ENCODE measurements at regions not wholly inside any gene's neighbourhood (a gene's known extent, or its start where the extent isn't known, plus 50 kb on each side); places are given as distances from the start of the nearest gene placed in this dataset.
"Not testable (repeated sequence)": the region's sequence is repeated elsewhere in the genome, so short reads cannot be mapped to it uniquely, and the experiment has no call there.

DNA sequence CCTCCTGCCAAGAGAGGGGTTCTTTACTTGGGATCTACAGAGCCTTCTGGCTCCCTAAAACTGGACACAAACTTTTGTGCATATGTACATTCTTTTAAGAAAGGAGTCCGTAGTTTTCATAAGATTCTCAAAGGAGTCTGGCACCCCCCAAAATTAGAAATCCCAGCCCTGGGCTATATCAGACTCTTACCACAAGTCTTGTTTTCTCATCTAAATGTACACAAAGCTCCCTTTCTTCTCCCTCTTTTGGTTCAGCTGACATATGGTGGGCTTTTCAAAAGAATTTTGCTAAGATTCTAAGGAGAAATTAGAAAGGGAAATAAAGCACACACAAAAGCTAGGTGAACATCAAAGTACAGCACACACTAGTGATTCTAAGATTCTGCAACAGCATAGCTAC lies 114.4 kb downstream of the ENC1 start:
- DNase-seq (no peak), ATAC-seq (no peak)
- no peak overlapping the region for H3K27ac Mint-ChIP-seq
- H3K9me3 Mint-ChIP-seq = peaks cover 0 to 37% (median 16%) of the 10 kb centered on the region in 9 donors
- peaks cover 0 to 18% (median 5%) of the 10 kb centered on the region in 3 donors for H3K36me3 Mint-ChIP-seq
- no peak overlapping the region for H3K4me3 Mint-ChIP-seq
- POLR2A ChIA-PET = no interaction called here
- H3K27me3 Mint-ChIP-seq = peaks cover 0 to 4% (median 3%) of the 10 kb centered on the region in 5 donors
- H3K4me1 Mint-ChIP-seq = no peaks in the 10 kb centered on the region

DNA sequence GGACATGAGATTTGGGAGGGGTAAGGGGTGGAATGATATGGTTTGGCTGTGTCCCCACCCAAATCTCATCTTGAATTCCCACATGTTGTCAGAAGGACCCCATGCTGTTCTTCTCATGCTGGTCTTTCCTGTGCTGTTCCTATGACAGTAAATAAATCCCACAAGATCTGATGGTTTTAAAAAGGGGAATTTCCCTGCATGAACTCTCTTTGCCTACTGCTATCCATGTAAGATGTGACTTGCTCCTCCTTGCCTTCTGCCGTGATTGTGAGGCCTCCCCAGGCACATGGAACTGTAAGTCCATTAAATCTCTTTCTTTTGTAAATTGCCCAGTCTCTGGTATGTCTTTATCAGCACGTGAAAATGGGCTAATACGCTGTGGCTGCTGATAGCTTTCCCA lies 115.8 kb downstream of the ENC1 start:
- POLR2A ChIA-PET, H3K27ac Mint-ChIP-seq, H3K27me3 Mint-ChIP-seq, ATAC-seq, DNase-seq, H3K4me3 Mint-ChIP-seq, H3K4me1 Mint-ChIP-seq: not testable (repeated sequence)
- peaks cover 0 to 18% (median 5%) of the 10 kb centered on the region in 3 donors for H3K36me3 Mint-ChIP-seq
- peaks cover 0 to 37% (median 16%) of the 10 kb centered on the region in 9 donors for H3K9me3 Mint-ChIP-seq

DNA sequence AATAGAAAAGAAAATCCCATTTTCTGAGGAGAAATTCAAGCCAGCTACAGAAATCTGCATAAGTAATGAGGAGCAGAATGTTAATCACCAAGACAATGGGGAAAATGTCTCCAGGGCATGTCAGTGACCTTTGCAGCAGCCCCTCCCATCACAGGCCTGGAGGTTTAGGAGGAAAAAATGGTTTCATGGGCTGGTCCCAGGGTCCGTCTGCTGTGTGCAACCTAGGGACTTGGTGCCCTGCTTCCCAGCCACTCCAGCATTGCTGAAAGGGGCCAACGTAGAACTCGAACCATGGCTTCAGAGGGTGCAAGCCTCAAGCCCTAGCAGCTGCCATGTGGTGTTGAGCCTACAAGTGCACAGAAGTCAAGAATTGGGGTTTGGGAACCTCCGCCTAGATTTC lies 116.8 kb downstream of the ENC1 start:
- ATAC-seq, H3K27me3 Mint-ChIP-seq, H3K4me1 Mint-ChIP-seq, DNase-seq, POLR2A ChIA-PET, H3K4me3 Mint-ChIP-seq, H3K27ac Mint-ChIP-seq: not testable (repeated sequence)
- H3K36me3 Mint-ChIP-seq = peaks cover 0 to 18% (median 5%) of the 10 kb centered on the region in 3 donors
- peaks cover 0 to 37% (median 16%) of the 10 kb centered on the region in 9 donors for H3K9me3 Mint-ChIP-seq

DNA sequence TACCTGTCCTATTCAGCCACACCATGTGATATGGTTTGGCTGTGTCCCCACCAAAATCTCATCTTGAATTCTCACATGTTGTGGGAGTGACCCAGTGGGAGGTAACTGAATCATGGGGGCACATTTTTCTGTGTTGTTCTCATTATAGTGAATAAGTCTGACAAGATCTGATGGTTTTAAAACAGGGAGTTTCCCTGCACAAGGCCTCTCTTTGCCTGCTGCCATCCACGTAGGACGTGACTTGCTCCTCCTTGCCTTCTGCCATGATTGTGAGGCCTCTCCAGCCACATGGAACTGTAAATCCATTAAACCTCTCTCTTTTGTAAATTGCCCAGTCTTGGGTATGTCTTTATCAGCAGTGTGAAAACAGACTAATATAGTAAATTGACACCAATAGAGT lies 117.7 kb downstream of the ENC1 start:
- Mint-ChIP-seq H3K9me3 (peaks cover 0 to 37% (median 16%) of the 10 kb centered on the region in 9 donors), H3K36me3 (peaks cover 0 to 18% (median 5%) of the 10 kb centered on the region in 3 donors)
- H3K4me1 Mint-ChIP-seq, H3K4me3 Mint-ChIP-seq, POLR2A ChIA-PET, ATAC-seq, H3K27me3 Mint-ChIP-seq, DNase-seq, H3K27ac Mint-ChIP-seq: not testable (repeated sequence)

DNA sequence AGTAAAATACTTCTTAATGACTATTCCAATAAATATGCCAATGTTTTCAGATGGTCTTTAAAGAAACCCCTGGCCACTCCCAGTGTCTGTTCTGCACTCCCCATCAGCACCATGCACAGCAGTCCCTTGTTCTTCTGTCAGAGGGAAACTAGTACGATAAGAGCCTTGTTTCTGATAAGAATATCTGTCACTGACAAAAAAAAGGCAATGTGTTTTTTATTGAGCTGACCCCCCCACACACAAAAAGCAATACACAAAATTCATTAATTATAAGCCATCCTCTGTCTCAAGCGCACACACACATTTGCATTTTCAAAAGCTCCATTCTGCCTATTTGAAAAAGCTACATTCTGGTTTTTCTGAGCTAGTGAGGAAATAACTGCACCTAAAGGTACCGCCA lies 119.1 kb downstream of the ENC1 start:
- no peak for ATAC-seq
- no peak overlapping the region for H3K4me3 Mint-ChIP-seq
- H3K9me3 Mint-ChIP-seq = peaks cover 0 to 37% (median 16%) of the 10 kb centered on the region in 9 donors
- DNase-seq = no peak
- no peaks in the 10 kb centered on the region for H3K4me1 Mint-ChIP-seq
- peaks cover 0 to 10% (median 3%) of the 10 kb centered on the region in 5 donors for H3K27me3 Mint-ChIP-seq
- POLR2A ChIA-PET = no interaction called here
- no peak overlapping the region for H3K27ac Mint-ChIP-seq
- H3K36me3 Mint-ChIP-seq = peaks cover 0 to 18% (median 5%) of the 10 kb centered on the region in 3 donors

DNA sequence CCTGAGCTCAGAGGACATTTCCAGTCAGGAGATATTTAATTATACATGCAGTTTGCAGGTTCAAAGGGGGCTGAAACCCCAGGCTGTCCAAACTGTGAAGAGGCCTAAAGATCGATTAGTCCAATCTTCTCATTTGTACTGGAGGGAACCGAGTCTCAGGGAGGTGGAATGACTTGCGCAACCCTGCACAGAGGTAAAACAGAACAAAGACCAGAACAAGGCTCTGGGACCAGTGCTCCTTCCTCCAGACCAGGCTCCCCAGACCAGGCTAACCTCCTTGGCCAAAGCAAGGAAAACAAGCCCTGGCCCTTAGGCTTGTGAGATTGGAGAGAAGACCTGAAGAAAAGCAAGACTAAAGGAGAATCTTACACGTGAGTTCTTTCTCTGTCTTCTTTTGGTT lies 120.8 kb downstream of the ENC1 start:
- no peak overlapping the region for H3K4me3 Mint-ChIP-seq
- POLR2A ChIA-PET = no interaction called here
- H3K4me1 Mint-ChIP-seq = no peaks in the 10 kb centered on the region
- H3K27ac Mint-ChIP-seq = no peak overlapping the region
- peaks cover 0 to 26% (median 9%) of the 10 kb centered on the region in 9 donors for H3K9me3 Mint-ChIP-seq
- DNase-seq (no peak), ATAC-seq (no peak)
- H3K27me3 Mint-ChIP-seq = peaks cover 4 to 19% (median 7%) of the 10 kb centered on the region in 5 donors
- peaks cover 0 to 12% (median 5%) of the 10 kb centered on the region in 3 donors for H3K36me3 Mint-ChIP-seq

DNA sequence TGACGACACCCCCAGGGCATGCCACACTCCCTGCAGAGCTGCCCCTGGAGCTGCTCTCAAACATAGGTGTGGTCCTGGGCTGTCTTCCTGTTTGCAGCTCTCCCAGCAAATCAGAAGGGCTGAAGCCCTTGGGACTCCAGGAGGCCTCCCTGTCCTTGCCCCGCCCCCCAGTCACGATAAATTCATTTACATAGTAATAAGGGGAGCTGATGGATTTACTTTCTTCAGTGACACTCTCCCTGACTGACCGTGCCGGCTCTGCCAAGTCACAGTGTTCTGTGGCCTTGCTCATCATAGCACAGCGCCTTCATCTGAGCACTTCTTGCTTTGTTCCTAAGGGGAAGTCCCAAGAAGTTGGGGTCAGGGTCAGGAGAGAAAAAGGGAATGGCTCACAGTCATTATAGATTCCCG lies 121.4 kb downstream of the ENC1 start:
- ATAC-seq (no peak), DNase-seq (no peak)
- Mint-ChIP-seq H3K36me3 (peaks cover 0 to 12% (median 5%) of the 10 kb centered on the region in 3 donors), H3K4me1 (no peaks in the 10 kb centered on the region), H3K4me3 (no peak overlapping the region), H3K9me3 (peaks cover 0 to 22% (median 7%) of the 10 kb centered on the region in 9 donors), H3K27me3 (peaks cover 4 to 20% (median 7%) of the 10 kb centered on the region in 5 donors), H3K27ac (no peak overlapping the region)
- POLR2A ChIA-PET = no interaction called here

DNA sequence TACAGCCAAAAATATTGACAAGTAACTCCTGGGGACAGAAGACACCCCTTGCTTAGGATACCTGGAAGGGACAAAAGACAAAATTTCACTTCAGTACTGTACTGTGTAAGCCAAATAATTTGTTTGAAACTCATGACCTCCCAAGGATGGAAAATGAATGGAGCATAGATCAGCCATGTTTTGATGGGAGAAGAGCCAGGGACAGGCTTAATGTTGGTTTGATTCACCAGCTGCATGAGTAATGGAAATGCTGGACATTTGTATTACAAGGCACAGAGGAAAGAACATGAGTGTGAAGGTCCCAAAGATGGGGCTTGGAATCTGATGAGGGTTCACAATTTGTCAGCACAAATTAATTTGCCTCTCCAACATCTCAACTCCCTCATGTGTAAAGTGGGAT lies 122.8 kb downstream of the ENC1 start:
- H3K36me3 Mint-ChIP-seq = peaks cover 0 to 4% (median 0%) of the 10 kb centered on the region in 3 donors
- peaks cover 4 to 20% (median 5%) of the 10 kb centered on the region in 5 donors for H3K27me3 Mint-ChIP-seq
- H3K4me3 Mint-ChIP-seq = no peak overlapping the region
- H3K4me1 Mint-ChIP-seq = no peaks in the 10 kb centered on the region
- ATAC-seq (no peak), DNase-seq (no peak)
- no peak overlapping the region for H3K27ac Mint-ChIP-seq
- POLR2A ChIA-PET = no interaction called here
- H3K9me3 Mint-ChIP-seq = peaks cover 0 to 8% (median 2%) of the 10 kb centered on the region in 9 donors

DNA sequence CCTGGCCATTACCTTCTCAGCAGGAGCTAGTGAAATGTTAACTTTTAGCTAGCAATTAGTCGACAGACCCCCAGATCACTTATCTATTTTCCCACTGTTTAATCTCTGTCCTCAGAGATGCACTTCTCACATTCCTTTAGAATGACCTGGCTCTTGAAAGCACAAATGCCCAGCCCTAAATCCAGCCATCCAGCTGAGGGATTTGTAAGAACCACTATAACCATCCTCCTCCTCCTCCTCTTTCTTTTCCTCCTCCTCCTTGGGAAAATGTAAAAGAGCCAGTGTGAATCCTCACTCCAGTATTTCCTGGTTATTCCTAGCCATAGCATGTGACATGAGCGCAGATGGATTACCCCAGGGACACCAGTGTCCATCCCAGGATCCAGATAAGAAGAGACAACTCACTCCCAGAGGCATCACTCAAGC lies 124.3 kb downstream of the ENC1 start:
- no peaks in the 10 kb centered on the region for H3K9me3 Mint-ChIP-seq
- no peaks in the 10 kb centered on the region for H3K4me1 Mint-ChIP-seq
- H3K4me3 Mint-ChIP-seq = no peak overlapping the region
- no peak for ATAC-seq
- no peaks in the 10 kb centered on the region for H3K36me3 Mint-ChIP-seq
- no peak overlapping the region for H3K27ac Mint-ChIP-seq
- no peak for DNase-seq
- H3K27me3 Mint-ChIP-seq = peaks cover 1 to 17% (median 4%) of the 10 kb centered on the region in 5 donors
- POLR2A ChIA-PET = no interaction called here

DNA sequence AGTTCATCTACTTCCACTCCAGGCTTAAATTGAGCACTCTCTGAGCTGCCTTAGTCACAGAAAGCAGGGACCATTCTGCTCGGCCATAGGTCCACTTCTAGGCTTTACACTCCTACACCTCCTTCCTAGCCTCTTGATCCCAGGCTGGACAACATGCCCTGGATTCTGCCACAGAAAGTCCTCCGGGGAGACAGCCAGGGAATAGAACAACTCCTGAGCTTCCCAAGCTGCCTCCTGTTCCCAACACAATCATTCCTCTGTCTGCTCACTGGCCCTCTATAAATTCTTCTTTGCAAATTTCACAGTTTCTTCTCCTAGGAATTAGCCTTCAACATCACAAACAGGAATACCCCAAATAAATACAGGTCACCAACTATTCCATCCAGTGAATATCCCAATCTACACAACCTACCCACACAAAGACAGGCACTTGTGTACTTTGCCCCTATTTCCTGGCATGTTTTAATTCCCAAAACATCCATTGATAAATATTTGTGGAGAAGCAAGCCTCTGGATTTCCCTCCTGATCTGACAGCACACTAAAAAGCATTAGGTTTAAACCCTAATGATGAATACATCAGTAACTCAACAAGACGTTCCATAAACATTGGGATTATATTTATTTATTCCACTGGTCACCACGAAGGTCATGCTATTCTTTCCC lies 125.5 kb downstream of the ENC1 start:
- peaks cover 1 to 17% (median 4%) of the 10 kb centered on the region in 5 donors for H3K27me3 Mint-ChIP-seq
- POLR2A ChIA-PET = no interaction called here

DNA sequence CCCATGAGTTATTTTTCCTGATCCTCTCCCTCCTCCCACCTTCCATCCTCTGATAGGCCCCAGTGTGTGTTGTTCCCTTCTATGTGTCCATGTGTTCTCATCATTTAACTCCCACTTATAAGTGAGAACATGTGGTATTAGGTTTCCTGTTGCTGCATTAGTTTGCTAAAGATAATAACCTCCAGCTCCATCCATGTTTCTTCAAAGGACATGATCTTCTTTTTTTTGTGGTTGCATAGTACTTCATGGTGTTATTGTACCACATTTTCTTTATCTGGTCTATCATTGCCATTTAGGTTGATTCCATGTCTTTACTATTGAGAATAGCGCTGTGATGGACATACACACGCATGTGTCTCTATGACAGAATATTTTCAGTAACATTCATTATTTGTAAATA lies 128.8 kb downstream of the ENC1 start:
- H3K27ac Mint-ChIP-seq, H3K9me3 Mint-ChIP-seq, H3K4me3 Mint-ChIP-seq, H3K4me1 Mint-ChIP-seq, DNase-seq, ATAC-seq, H3K36me3 Mint-ChIP-seq, POLR2A ChIA-PET: not testable (repeated sequence)
- peaks cover 0 to 15% (median 3%) of the 10 kb centered on the region in 5 donors for H3K27me3 Mint-ChIP-seq

More for the DNA sequence above, 125.5 kb downstream of the ENC1 start:
- H3K4me3 Mint-ChIP-seq = no peak overlapping the region
- H3K4me1 Mint-ChIP-seq = no peaks in the 10 kb centered on the region
- no peaks in the 10 kb centered on the region for H3K9me3 Mint-ChIP-seq
- DNase-seq (no peak), ATAC-seq (no peak)
- H3K27ac Mint-ChIP-seq = no peak overlapping the region
- H3K36me3 Mint-ChIP-seq = no peaks in the 10 kb centered on the region

DNA sequence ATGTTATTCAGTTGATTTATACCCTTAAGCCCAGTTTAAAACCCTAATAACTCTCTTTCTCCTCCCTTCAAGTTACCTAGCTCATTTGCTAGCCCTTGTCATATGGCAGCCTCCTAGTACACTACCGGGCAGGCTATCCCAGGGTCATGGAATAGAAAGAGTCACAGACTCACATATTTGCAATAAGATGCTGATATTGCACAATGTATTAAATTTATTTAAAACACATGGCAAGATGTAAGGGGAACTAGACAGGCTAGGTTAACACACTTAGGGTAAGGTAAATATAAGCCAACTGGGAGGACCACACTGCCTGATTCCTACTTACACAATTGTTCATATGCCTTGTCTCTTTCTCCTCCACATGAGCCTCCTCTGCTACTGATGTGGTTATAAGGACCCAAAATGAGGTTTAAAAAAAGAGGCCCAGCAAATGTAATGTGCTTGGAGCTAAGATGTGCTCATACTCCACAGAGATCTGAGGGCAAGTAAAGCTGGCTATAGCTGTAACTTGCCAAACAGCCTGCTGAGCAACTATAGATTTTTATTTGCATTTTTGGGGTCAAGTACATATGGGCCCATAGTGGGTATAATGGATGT lies 130.0 kb downstream of the ENC1 start:
- no peaks in the 10 kb centered on the region for H3K9me3 Mint-ChIP-seq
- H3K27me3 Mint-ChIP-seq = peaks cover 0 to 14% (median 3%) of the 10 kb centered on the region in 5 donors
- no peak for ATAC-seq
- no peaks in the 10 kb centered on the region for H3K36me3 Mint-ChIP-seq
- H3K4me3 Mint-ChIP-seq = no peak overlapping the region
- POLR2A ChIA-PET = no interaction called here
- H3K4me1 Mint-ChIP-seq = no peaks in the 10 kb centered on the region
- no peak overlapping the region for H3K27ac Mint-ChIP-seq
- no peak for DNase-seq

DNA sequence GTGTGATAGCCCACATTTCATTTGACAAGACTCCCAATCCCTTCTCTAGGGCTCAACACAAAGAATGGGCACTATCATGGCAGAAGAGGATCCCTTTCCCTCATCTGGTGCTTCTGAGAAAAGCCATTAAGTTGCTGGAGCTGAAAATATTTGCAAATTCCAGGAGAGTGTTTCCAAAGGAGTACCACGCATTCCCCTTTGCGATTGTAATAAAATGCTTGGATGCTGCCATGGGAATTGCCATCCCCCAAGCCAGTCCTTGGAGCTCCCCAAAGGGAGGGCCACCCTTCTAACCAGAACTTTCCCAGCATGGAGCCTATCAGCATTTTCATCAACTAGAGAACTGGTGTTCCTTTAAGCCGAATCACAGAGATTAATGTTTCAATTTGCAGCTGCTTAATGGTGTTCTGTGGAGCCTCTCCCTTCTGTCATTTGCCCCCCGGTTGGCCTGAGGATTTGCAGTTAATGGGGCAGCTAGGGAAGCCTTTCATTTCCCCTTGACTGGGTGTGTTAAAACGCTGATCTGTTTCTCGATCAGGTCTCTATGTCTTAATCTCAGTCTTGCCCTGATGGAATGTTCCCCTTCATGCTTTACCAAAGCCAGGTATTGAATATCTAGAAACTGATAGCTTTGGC lies 133.0 kb downstream of the ENC1 start:
- POLR2A ChIA-PET = no interaction called here
- Mint-ChIP-seq H3K9me3 (no peaks in the 10 kb centered on the region), H3K4me1 (peaks cover 0 to 2% (median under 1%) of the 10 kb centered on the region in 4 donors), H3K36me3 (no peaks in the 10 kb centered on the region), H3K27me3 (peaks cover 0 to 6% (median 0%) of the 10 kb centered on the region in 5 donors), H3K4me3 (no peak overlapping the region), H3K27ac (no peak overlapping the region)
- ATAC-seq (no peak), DNase-seq (no peak)

Data from naive thymus-derived CD8-positive, alpha-beta T cell (primary cell).